Mononuclear cell (primary cell): ENCODE measurements at regions not wholly inside any gene's neighbourhood (a gene's known extent, or its start where the extent isn't known, plus 50 kb on each side); places are given as distances from the start of the nearest gene placed in this dataset.

Source experiments
- H3K27me3 ChIP-seq: 2 replicates; pipeline ENCODE4 v1.6.0; 2011; ENCODE audit warnings: low read length, control low read depth; ENCODE audit not compliant: insufficient read depth
- H3K4me1 ChIP-seq: 2 replicates; pipeline ENCODE4 v1.5.1; 2011; ENCODE audit warnings: mild to moderate bottlenecking, low read length, control low read depth; ENCODE audit not compliant: insufficient read depth
- H3K4me3 ChIP-seq: 2 replicates; pipeline ENCODE4 v1.5.1; 2011; ENCODE audit warnings: mild to moderate bottlenecking, low read length, moderate library complexity
- H3K9me3 ChIP-seq: 2 replicates; pipeline ENCODE4 v1.5.1; 2011; ENCODE audit warnings: low read depth, mild to moderate bottlenecking, control low read depth, low read length

DNA sequence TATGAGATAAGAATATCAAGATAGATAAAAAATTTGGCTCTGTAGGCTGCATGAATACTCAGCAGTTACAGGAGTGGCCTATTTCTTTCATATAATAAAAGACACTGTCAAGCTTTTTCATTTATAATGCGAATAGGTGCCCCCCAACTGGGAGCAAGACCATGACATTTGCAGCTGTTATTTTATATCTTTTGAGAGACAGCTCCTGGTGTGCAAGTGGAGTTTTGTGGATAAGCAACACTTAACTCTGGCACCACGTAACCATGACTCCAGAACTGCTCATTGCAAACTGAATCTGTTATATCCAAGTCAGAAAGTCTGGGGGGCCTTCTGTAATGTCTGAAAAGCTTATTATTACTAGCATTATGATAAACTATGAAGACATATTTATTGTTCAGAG lies 1372.4 kb downstream of the C4orf33 start:
- H3K4me3 ChIP-seq, result no peak overlapping the region
- H3K4me1 ChIP-seq, result no peaks in the 10 kb centered on the region
- no peaks in the 10 kb centered on the region for H3K27me3 ChIP-seq
- H3K9me3 ChIP-seq, result no peaks in the 10 kb centered on the region

DNA sequence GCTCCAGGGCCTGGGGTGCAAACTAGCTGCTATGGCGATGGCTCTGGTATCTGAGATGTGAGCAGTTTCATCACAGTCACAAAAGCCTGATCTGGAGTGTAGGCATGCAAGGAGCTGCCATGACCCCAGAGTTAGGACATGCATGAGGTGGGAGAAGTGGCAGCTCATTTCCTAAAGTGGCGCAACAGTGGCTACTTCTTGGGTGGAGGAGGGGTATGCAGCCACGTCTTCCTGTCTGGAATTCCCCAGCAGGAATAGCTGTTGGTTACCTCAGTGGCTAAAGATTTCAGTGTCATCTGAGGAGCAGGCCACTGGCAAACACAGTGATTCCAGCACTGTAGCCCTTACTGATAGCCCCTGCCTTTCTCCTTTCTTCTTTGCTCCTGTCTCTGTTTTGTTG lies 1382.5 kb downstream of the C4orf33 start:
- Histone ChIP-seq H3K9me3 (no peaks in the 10 kb centered on the region), H3K27me3 (no peaks in the 10 kb centered on the region), H3K4me3 (no peak overlapping the region), H3K4me1 (no peaks in the 10 kb centered on the region)

DNA sequence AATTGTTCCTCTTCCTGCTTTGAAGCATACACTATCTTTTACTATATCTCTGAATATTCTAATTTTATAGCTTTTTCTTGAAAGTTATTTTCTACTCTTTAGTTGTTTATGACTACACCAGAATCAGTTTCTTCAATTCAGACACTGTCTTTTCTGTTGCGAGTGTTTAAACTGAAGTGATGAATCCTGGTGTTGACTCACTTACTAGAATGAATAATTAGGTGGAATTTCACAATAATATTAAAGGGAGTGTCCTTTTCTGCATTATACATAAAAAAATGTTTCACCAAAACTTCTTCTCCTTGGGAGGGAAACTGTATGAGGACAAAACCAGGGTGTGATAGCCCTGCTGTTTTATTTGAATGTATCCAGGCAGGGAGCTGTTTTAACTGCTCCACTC lies 1383.1 kb downstream of the C4orf33 start:
- no peaks in the 10 kb centered on the region for H3K4me1 ChIP-seq
- no peaks in the 10 kb centered on the region for H3K27me3 ChIP-seq
- H3K9me3 ChIP-seq, result no peaks in the 10 kb centered on the region
- H3K4me3 ChIP-seq, result no peak overlapping the region

DNA sequence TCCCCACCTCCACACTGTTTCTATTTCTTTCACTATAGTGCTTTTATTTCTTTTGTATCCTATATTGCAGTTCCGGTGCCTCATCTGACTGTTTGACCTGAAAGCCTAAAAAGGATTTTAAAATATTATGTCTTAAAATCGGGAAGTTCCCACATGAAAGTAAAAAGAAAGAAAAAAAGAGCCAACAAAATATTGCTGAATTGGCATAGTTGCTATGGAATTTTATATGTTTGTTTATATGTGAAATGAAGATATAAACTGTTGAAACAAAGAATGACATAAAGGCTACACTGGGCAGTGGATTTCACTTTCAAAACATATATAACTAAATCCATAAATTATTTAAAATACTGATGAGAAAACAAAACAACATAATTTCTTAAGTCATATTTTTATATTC lies 1383.7 kb downstream of the C4orf33 start:
- Histone ChIP-seq H3K4me1 (no peaks in the 10 kb centered on the region), H3K4me3 (no peak overlapping the region), H3K9me3 (no peaks in the 10 kb centered on the region), H3K27me3 (no peaks in the 10 kb centered on the region)

DNA sequence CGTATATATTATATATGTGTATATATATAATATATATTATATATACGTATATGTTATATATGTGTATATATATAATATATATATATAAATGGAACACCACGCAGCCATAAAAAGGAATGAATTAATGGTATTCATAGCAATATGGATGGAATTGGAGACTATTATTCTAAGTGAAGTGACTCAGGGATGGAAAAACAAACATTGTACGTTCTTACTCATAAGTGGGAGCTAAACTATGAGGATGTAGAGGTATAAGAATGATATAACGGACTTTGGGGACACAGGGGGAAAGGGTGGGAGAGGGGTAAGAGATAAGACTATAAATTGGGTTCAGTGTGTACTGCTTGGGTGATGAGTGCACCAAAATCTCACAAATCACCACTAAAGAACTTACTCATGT lies 1388.9 kb downstream of the C4orf33 start:
- no peak overlapping the region for H3K4me3 ChIP-seq
- no peaks in the 10 kb centered on the region for H3K9me3 ChIP-seq
- H3K27me3 ChIP-seq, result no peaks in the 10 kb centered on the region
- H3K4me1 ChIP-seq, result no peaks in the 10 kb centered on the region

DNA sequence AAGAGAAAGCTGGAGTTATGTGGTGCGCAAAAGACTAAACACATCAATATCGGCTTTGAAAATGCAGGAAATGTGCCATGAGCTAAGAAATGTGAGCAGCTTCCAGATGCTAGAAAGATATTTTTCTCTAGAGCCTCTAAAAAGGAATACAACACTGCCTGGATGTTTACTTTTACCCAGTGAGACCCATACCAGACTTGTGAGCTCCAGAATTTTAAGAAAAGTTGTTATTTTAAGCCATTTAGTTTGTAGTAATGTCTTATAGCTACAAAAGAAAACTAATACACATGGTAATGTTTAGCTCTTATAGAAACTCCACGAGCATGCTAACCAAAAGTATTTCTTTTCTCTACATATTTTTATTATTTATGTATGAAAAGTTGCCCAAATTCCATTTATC lies 1389.4 kb downstream of the C4orf33 start:
- Histone ChIP-seq H3K9me3 (no peaks in the 10 kb centered on the region), H3K27me3 (no peaks in the 10 kb centered on the region), H3K4me1 (no peaks in the 10 kb centered on the region), H3K4me3 (no peak overlapping the region)

DNA sequence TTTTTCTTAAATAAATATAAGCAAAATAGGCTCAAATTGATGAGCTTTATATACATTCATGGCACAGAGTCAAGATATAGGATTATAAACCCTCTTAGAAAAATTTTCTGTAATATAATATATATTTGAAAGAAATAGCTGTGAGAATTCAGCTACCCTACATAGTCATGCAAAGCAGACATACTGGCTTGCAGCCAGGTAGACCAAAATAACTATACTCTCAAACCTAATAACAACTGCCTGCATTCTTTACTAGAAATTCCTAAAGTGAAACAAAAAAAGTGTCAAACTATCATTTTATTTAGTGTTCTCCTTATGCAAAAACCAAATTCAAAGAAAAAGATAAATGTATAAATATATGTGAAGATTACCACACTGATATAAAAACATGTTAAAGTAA lies 1390.2 kb downstream of the C4orf33 start:
- Histone ChIP-seq H3K27me3 (no peaks in the 10 kb centered on the region), H3K9me3 (no peaks in the 10 kb centered on the region), H3K4me1 (no peaks in the 10 kb centered on the region), H3K4me3 (no peak overlapping the region)

DNA sequence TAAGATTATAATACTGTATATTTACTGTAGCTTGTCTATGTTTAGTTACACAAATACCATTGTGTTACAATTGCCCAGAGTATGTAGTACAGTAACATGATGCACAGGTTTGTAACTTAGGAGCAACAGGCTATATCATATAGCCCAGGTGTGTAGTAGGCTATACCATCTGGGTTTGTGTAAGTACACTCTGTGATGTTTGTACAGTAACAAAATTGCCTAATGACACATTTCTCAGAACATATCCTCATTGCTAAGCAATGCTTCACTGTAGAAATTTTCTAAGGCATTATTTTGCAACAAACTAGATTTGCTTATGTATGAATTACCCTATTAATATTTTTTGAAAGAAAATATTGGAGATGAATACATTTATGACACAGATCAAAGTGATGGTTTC lies 1390.9 kb downstream of the C4orf33 start:
- H3K9me3 ChIP-seq, result no peaks in the 10 kb centered on the region
- H3K4me3 ChIP-seq, result no peak overlapping the region

DNA sequence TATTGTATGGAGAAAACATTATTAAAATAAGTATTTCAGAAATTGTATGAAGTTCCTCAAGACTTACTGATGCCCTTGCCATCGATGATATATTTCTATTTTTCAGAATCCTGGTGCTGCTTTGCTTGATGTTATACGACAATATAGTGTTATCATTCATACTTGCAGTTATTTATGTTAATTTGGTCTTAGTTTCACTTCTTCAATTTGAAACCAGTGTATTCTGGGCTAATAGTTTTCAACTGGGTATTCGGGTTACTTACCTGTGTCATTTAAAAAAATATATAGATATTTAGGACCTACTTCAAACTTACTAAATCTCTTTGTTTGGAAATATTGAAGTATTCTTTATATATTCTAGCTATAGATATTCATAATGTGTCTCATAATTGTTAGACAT lies 1414.7 kb downstream of the C4orf33 start:
- no peak overlapping the region for H3K4me3 ChIP-seq
- H3K9me3 ChIP-seq, result no peaks in the 10 kb centered on the region
- H3K4me1 ChIP-seq, result no peaks in the 10 kb centered on the region
- H3K27me3 ChIP-seq, result no peaks in the 10 kb centered on the region

More for the DNA sequence above, 1390.9 kb downstream of the C4orf33 start:
- no peaks in the 10 kb centered on the region for H3K27me3 ChIP-seq
- H3K4me1 ChIP-seq, result no peaks in the 10 kb centered on the region

DNA sequence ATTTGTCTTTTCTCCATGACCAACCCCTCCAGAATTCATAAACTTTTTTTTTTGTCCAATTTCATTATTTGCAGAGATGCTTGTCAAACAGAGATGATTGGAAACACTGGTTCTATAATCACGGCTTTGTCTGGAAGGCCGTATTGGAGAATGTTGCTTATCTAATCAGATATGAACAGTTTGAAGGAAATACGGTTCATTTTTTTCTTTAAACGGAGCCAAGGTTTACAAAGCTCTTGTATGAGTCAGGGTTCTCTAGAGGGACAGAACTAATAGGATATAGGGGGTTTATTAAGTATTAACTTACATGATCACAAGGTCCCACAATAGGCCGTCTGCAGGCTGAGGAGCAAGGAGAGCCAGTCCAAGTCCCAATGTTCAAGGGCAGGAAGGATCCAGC lies 1415.8 kb downstream of the C4orf33 start:
- Histone ChIP-seq H3K4me3 (no peak overlapping the region), H3K4me1 (no peaks in the 10 kb centered on the region), H3K9me3 (no peaks in the 10 kb centered on the region), H3K27me3 (no peaks in the 10 kb centered on the region)

DNA sequence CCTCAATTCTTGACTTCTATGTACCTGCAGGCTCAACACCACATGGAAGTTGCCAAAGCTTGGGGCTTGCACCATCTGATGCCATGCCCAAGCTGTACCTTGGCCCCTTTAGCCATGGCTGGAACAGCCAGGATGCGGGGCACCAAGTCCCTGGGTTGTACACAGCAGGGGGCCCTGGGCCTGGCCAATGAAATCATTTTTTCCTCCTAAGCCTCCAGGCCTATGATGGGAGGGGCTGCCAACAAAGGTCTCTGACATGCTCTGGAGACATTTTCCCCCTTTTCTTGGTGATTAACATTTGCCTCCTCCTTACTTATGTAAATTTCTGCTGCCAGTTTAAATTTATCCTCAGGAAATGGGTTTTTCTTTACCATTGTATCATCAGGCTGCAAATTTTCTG lies 1428.1 kb downstream of the C4orf33 start:
- Histone ChIP-seq H3K4me1 (no peaks in the 10 kb centered on the region), H3K9me3 (no peaks in the 10 kb centered on the region), H3K27me3 (no peaks in the 10 kb centered on the region), H3K4me3 (no peak overlapping the region)

DNA sequence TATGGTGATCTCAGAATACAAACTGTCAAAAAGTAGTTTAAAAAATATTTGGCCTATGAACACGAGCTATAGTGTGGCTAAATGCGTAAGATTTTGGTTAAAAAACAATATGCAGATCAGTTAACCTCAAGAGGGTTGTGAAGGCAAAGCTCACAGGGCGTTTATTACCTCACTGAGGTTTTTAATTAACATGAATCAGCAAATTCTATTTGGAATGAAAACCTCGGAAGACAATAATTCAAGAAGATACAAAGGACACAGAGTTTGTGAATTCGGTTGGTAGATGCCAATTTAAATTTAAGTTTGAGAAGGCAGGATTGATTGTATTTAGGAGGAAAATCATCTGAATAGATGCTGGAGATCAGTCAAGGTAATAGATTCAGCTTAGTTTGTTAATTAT lies 1434.6 kb downstream of the C4orf33 start:
- Histone ChIP-seq H3K4me1 (no peaks in the 10 kb centered on the region), H3K4me3 (no peak overlapping the region), H3K27me3 (no peaks in the 10 kb centered on the region), H3K9me3 (no peaks in the 10 kb centered on the region)

DNA sequence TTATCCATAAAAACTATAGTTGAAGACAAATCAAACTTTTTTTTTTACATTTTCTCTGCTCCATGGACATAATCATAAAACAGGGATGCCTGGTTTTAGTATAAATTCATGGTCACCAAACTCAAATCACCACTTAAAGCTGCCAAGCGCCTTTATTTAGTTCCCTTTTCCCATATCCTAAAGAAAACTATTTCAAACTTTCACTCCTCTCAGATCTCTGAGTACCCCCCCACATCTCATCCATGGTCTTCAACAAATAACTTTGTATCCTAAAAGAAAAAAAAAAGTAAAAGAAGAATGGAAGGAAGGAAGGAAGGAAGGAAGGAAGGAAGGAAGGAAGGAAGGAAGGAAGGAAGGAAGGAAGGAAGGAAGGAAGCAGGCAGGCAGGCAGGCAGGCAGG lies 1438.7 kb downstream of the C4orf33 start:
- no peaks in the 10 kb centered on the region for H3K27me3 ChIP-seq
- H3K9me3 ChIP-seq, result no peaks in the 10 kb centered on the region
- no peaks in the 10 kb centered on the region for H3K4me1 ChIP-seq
- H3K4me3 ChIP-seq, result no peak overlapping the region

DNA sequence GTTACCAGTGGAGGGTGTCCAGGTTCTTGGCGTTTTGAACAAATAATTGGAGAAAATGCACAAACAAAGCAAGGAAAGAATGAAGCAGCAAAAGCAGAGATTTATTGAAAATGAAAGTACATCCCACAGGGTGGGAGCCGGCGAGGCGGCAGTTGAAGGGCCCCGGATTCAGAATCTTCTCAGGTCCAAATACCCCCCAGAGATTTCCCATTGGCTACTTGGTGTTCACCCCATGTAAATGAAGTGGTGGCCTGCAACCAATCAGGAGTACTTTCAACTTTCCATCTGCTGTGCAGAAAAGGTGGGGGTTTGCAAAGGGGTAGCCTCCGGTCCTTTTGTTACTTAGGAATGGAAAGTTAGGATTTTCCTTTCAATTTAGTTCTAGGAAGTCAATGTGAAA lies 1447.0 kb downstream of the C4orf33 start:
- H3K27me3 ChIP-seq, result no peaks in the 10 kb centered on the region
- H3K9me3 ChIP-seq, result no peaks in the 10 kb centered on the region
- H3K4me1 ChIP-seq, result no peaks in the 10 kb centered on the region
- H3K4me3 ChIP-seq, result no peak overlapping the region

DNA sequence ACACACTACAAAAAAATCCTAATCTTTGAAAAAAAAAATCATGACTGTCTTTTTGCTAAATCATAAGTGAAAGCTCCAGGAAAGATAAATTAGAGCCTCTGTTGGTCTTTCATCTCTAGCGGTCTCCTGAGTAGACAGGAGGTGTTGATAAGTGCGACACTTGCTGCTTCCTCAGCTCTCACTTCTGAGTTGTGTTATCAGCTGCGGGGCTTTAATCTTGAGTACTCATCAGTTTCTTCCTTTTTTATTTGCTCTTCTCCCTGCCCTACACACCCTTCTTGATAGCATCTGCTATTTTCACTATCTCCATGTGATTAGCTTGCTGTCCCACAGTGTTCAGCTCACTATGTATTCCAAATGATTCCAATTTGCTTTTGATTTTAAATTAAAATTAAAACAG lies 1449.2 kb downstream of the C4orf33 start:
- Histone ChIP-seq H3K4me3 (no peak overlapping the region), H3K27me3 (no peaks in the 10 kb centered on the region), H3K9me3 (no peaks in the 10 kb centered on the region), H3K4me1 (no peaks in the 10 kb centered on the region)

DNA sequence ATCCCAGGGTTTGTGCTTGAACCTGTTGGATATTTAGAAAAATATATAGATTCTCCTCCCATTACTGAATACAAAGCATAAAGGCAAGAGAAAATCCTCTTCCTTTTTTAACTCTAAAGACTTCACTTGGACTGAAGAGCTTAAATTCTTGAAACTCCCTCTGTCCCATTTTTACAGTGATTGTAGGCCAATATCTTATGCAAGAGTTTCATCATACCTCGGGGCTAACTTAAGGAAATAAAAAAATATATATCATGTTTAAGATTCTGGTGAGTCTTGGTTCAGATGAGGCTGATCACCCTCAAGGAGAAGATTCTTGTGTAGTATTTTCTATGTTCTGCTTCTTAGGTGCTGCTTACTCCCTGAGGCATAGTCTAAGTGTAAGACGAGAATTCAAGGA lies 1449.6 kb downstream of the C4orf33 start:
- Histone ChIP-seq H3K27me3 (no peaks in the 10 kb centered on the region), H3K9me3 (no peaks in the 10 kb centered on the region), H3K4me3 (no peak overlapping the region), H3K4me1 (no peaks in the 10 kb centered on the region)

DNA sequence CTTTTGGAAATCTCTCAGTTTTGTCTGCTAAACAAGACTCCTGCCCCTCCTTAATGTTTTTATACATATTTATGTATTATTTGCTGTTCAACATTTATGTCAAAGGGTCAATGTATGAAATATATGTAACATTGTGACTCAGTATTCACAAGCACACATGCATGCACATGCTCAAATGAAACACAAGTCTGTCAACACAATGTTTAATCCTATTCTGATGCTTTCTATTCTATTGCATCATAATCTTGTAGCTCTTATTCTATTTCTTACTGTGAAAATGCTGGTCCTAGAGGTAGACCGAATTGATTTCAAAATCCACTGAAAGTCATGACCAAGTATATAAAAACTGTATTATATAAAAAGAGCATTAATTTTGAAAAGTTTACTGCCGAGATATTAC lies 1463.3 kb downstream of the C4orf33 start:
- Histone ChIP-seq H3K4me3 (no peak overlapping the region), H3K27me3 (no peaks in the 10 kb centered on the region), H3K4me1 (no peaks in the 10 kb centered on the region), H3K9me3 (no peaks in the 10 kb centered on the region)
